GM18873 (cell line): ENCODE measurements at regions not wholly inside any gene's neighbourhood (a gene's known extent, or its start where the extent isn't known, plus 50 kb on each side); places are given as distances from the start of the nearest gene placed in this dataset.

Experiments
- ATAC-seq: cut with Tn5 transposase; IDR thresholded peaks from one replicate; pipeline ENCODE4 v1.9.1; 2021; ENCODE audit warnings: mild to moderate bottlenecking, moderate library complexity, moderate number of reproducible peaks; ENCODE audit not compliant: unreplicated experiment, low FRiP score

- no peak for ATAC-seq
These were observed 108.1 kb downstream of the DHX15 start for GRCh38 chr4:24476282-24476681.

- no peak for ATAC-seq
These were observed 108.6 kb downstream of the DHX15 start for GRCh38 chr4:24475756-24476155.

GRCh38 chr4:24473309-24473721, 111.0 kb downstream of the DHX15 start:
- ATAC-seq, result no peak

GRCh38 chr4:24472514-24473308, 111.6 kb downstream of the DHX15 start:
- peak; percentile 43 for ATAC-seq

- no peak for ATAC-seq
These were observed 112.2 kb downstream of the DHX15 start for GRCh38 chr4:24472161-24472510.

GRCh38 chr4:24471486-24472160, 112.7 kb downstream of the DHX15 start:
- ATAC-seq, result no peak

GRCh38 chr4:24470666-24471485, 113.5 kb downstream of the DHX15 start:
- no peak for ATAC-seq

GRCh38 chr4:24468071-24468470, 116.3 kb downstream of the DHX15 start:
- no peak for ATAC-seq

GRCh38 chr4:24464566-24464965, 119.8 kb downstream of the DHX15 start:
- no peak for ATAC-seq

GRCh38 chr4:24456431-24456830, 127.9 kb downstream of the DHX15 start:
- no peak for ATAC-seq

- no peak for ATAC-seq
These were observed 130.4 kb downstream of the DHX15 start for GRCh38 chr4:24453951-24454350.

- ATAC-seq, result no peak
These were observed 132.5 kb downstream of the DHX15 start for GRCh38 chr4:24451870-24452269.

GRCh38 chr4:24443200-24443599, 141.2 kb downstream of the DHX15 start:
- ATAC-seq, result no peak

GRCh38 chr4:24440765-24441164, 143.6 kb downstream of the DHX15 start:
- ATAC-seq, result no peak

GRCh38 chr4:24434241-24434640, 150.1 kb downstream of the DHX15 start:
- no peak for ATAC-seq

- ATAC-seq, result no peak
These were observed 150.7 kb downstream of the DHX15 start for GRCh38 chr4:24433515-24434214.

GRCh38 chr4:24428850-24429249, 155.5 kb downstream of the DHX15 start:
- ATAC-seq, result no peak

GRCh38 chr4:24426557-24426956, 157.8 kb downstream of the DHX15 start:
- ATAC-seq, result no peak

- ATAC-seq, result no peak
These were observed 158.5 kb downstream of the DHX15 start for GRCh38 chr4:24425863-24426262.

GRCh38 chr4:24423670-24424069, 160.7 kb downstream of the DHX15 start:
- no peak for ATAC-seq

- no peak for ATAC-seq
These were observed 161.7 kb downstream of the DHX15 start for GRCh38 chr4:24422644-24423043.
